ENCODE measurements at regions not wholly inside any gene's neighbourhood (a gene's known extent, or its start where the extent isn't known, plus 50 kb on each side); places are given as distances from the start of the nearest gene placed in this dataset.

DNA sequence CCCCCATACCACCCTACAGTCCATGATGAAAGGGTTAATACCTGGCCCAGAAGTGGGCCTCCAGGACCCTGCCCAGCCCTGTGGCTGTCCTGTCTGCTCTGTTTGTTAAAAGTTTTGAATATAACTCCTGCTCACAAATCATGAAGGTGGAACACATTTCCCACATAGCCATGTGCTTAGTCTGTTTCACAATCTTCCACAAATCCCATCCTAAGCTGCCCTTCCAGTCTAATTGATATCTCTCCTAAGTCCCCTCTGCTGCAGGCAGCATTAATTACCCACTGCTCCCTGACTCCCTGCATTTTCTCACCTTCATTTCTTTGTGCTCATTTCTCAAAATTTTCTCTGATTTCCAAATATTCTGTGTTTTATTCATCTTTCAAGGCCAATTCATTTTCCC is 142.6 kb downstream of the AASDH start:
- no peak for DNase-seq (ENCODE audit: missing footprints)
- no peak for ATAC-seq
- intact Hi-C loops (cut with DNase I) = no loop called here

- DNase-seq (ENCODE audit: missing footprints) (no peak), ATAC-seq (no peak)
- intact Hi-C loops (cut with DNase I) = no loop called here
Measured at GRCh38 chr4:56243107-56243506, 144.2 kb downstream of the AASDH start.

GRCh38 chr4:56241500-56241899 is 145.8 kb downstream of the AASDH start:
- intact Hi-C loops (cut with DNase I) = no loop called here
- ATAC-seq = no peak

GRCh38 chr4:56240554-56241174 is 146.6 kb downstream of the AASDH start:
- DNase-seq (ENCODE audit: missing footprints) = peak; percentile 45

More at GRCh38 chr4:56241500-56241899, 145.8 kb downstream of the AASDH start:
- no peak for DNase-seq (ENCODE audit: missing footprints)

DNA sequence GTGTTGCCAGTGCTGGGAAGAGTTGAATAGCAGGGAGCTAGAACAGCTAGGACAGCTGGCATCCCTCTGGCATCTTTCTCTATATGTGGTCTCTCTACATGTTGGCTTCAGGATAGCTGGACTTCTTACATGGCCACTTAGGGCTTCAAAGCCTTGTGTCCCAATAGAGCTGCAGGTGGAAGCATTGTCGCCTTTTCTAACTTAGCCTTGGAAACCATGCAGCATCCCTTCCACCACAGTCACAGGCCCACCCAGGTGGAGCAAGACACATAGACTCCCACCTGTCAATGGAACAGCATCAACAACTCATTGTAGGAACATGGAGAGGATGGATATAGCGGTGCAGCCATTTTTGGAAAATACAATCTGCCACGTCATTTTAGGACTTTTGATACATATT is 149.0 kb downstream of the AASDH start:
- intact Hi-C loops (cut with DNase I) = no loop called here
- DNase-seq (ENCODE audit: missing footprints) (no peak), ATAC-seq (no peak)

More at GRCh38 chr4:56240554-56241174, 146.6 kb downstream of the AASDH start:
- no peak for ATAC-seq
- intact Hi-C loops (cut with DNase I) = no loop called here

- intact Hi-C loops (cut with DNase I) = no loop called here
- DNase-seq (ENCODE audit: missing footprints) (no peak), ATAC-seq (no peak)
Measured at GRCh38 chr4:56235725-56236124, 151.6 kb downstream of the AASDH start.

- no peak for DNase-seq (ENCODE audit: missing footprints)
- intact Hi-C loops (cut with DNase I) = no loop called here
- ATAC-seq = no peak
Measured at GRCh38 chr4:56235011-56235410, 152.3 kb downstream of the AASDH start.

DNA sequence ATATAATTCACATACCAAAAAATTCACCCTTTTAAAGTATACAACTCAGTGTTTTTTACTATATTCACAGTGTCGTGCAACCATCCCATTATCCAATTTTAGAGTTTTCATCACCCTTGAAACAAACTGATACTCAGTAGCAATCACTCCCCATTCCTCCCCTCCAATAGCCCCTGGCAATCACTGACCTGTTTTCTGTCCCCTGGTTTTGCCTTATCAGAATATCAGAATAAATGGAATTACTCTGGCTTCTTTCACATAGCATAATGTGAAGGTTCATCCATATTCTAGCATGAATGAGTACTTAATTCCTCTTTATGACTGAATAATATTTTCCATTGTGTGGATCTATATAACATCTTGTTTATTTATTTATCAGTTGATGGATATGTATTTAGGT is 153.2 kb downstream of the AASDH start:
- intact Hi-C loops (cut with DNase I) = no loop called here
- no peak for DNase-seq (ENCODE audit: missing footprints)
- no peak for ATAC-seq

DNA sequence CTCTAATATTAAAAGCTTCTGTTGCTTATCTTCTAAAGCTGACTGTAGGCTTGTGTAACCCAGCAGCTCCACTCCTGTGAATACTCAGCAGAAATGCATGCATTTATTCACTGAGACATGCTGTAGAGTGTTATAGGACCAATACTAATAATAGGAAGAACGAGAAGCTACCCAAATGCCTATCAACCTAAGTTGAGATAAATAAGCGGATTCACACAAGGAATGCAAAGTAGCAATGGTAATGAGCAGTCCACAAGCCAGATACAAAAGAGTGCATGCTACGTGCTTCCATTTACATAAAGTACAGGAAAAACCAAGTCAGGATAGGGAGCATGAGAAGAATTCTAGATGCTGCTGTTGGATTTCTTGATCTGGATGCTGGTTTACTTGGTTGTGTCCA is 155.9 kb downstream of the AASDH start:
- no peak for ATAC-seq
- intact Hi-C loops (cut with DNase I) = no loop called here
- no peak for DNase-seq (ENCODE audit: missing footprints)

- DNase-seq (ENCODE audit: missing footprints) (no peak), ATAC-seq (no peak)
- intact Hi-C loops (cut with DNase I) = no loop called here
Measured at GRCh38 chr4:56229947-56230346, 157.3 kb downstream of the AASDH start.

GRCh38 chr4:56227301-56227835 is 159.9 kb downstream of the AASDH start:
- ATAC-seq (no peak), DNase-seq (ENCODE audit: missing footprints) (no peak)
- intact Hi-C loops (cut with DNase I) = no loop called here

DNA sequence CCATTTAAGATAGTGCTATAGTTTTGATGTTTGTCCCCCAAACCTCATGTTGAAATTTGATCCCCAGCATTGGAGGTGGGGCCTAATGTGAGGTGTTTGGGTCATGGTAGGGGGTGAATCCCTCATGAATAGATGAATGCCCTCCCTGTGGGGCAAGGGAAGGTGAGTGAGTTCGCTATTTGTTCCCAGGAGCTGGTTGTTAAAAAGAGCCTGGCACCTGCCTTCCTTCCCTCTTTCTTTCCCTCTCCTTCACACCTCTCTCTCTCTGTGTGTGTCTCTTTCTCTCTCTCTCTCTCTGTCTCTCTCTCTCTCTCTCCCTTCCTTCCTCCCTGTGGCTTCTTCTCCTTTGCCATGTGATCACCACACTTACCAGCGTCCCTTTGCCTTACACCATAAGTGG is 160.7 kb downstream of the AASDH start:
- intact Hi-C loops (cut with DNase I) = no loop called here
- DNase-seq (ENCODE audit: missing footprints) (no peak), ATAC-seq (no peak)

DNA sequence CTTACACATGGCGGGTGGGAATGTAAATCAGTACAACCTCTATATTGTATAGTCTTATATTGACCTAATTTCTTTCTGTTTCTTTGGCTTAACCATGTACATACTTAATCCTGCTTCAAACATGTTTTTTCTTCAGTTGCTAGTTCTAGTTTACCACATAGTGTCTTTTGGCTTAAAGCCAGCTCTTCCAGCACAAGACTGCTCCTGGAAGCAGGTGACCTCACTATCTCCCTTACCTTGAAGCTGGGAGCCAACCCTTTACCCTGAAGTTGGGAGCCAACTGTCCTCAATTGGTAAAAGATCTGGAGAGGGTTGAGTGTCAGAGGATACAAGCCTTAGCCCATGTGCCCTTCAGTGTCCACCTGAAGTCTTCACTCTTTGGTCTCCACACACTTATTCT is 162.7 kb downstream of the AASDH start:
- intact Hi-C loops (cut with DNase I) = no loop called here
- ATAC-seq = no peak
- no peak for DNase-seq (ENCODE audit: missing footprints)

- ATAC-seq (no peak), DNase-seq (ENCODE audit: missing footprints) (no peak)
- intact Hi-C loops (cut with DNase I) = no loop called here
Measured at GRCh38 chr4:56222514-56222913, 164.8 kb downstream of the AASDH start.

- no peak for DNase-seq (ENCODE audit: missing footprints)
- intact Hi-C loops (cut with DNase I) = no loop called here
- ATAC-seq = no peak
Measured at GRCh38 chr4:56220261-56220660, 167.0 kb downstream of the AASDH start.

GRCh38 chr4:56219447-56219846 is 167.8 kb downstream of the AASDH start:
- no peak for DNase-seq (ENCODE audit: missing footprints)
- intact Hi-C loops (cut with DNase I) = no loop called here
- no peak for ATAC-seq

GRCh38 chr4:56218230-56218895 is 168.9 kb downstream of the AASDH start:
- DNase-seq (ENCODE audit: missing footprints) = no peak
- intact Hi-C loops (cut with DNase I) = no loop called here
- ATAC-seq = no peak

- intact Hi-C loops (cut with DNase I) = no loop called here
- ATAC-seq (no peak), DNase-seq (ENCODE audit: missing footprints) (no peak)
Measured at GRCh38 chr4:56217343-56217890, 169.9 kb downstream of the AASDH start.

- intact Hi-C loops (cut with DNase I) = no loop called here
Measured at GRCh38 chr4:56215901-56216300, 171.4 kb downstream of the AASDH start.

GRCh38 chr4:56215141-56215783 is 172.0 kb downstream of the AASDH start:
- DNase-seq (ENCODE audit: missing footprints) (no peak), ATAC-seq (no peak)
- intact Hi-C loops (cut with DNase I) = no loop called here

More at GRCh38 chr4:56215901-56216300, 171.4 kb downstream of the AASDH start:
- DNase-seq (ENCODE audit: missing footprints) = peak; percentile 40
- ATAC-seq = no peak
